ENCODE measurements at regions not wholly inside any gene's neighbourhood (a gene's known extent, or its start where the extent isn't known, plus 50 kb on each side); places are given as distances from the start of the nearest gene placed in this dataset.

GRCh38 chr5:87899208-87899661 is 369.4 kb downstream of the TMEM161B start:
- no peak for DNase-seq (ENCODE audit: low spot score)
- intact Hi-C loops (cut with DNase I) = no loop called here

- intact Hi-C loops (cut with DNase I) = no loop called here
- DNase-seq (ENCODE audit: low spot score) = no peak
Observed at GRCh38 chr5:87898574-87898973, 370.1 kb downstream of the TMEM161B start.

GRCh38 chr5:87888139-87888538 is 380.5 kb downstream of the TMEM161B start:
- intact Hi-C loops (cut with DNase I) = no loop called here
- no peak for DNase-seq (ENCODE audit: low spot score)

GRCh38 chr5:87887247-87887646 is 381.4 kb downstream of the TMEM161B start:
- no peak for DNase-seq (ENCODE audit: low spot score)
- intact Hi-C loops (cut with DNase I) = no loop called here

GRCh38 chr5:87886164-87886563 is 382.5 kb downstream of the TMEM161B start:
- intact Hi-C loops (cut with DNase I) = no loop called here
- DNase-seq (ENCODE audit: low spot score) = no peak

- no peak for DNase-seq (ENCODE audit: low spot score)
- intact Hi-C loops (cut with DNase I) = no loop called here
Observed at GRCh38 chr5:87885758-87886157, 382.9 kb downstream of the TMEM161B start.

- intact Hi-C loops (cut with DNase I) = no loop called here
- no peak for DNase-seq (ENCODE audit: low spot score)
Observed at GRCh38 chr5:87877495-87877894, 391.1 kb downstream of the TMEM161B start.

GRCh38 chr5:87877023-87877422 is 391.6 kb downstream of the TMEM161B start:
- intact Hi-C loops (cut with DNase I) = no loop called here
- no peak for DNase-seq (ENCODE audit: low spot score)

GRCh38 chr5:87876616-87877015 is 392.0 kb downstream of the TMEM161B start:
- DNase-seq (ENCODE audit: low spot score) = no peak
- intact Hi-C loops (cut with DNase I) = no loop called here

GRCh38 chr5:87872986-87873385 is 395.7 kb downstream of the TMEM161B start:
- DNase-seq (ENCODE audit: low spot score) = no peak
- intact Hi-C loops (cut with DNase I) = no loop called here

- DNase-seq (ENCODE audit: low spot score) = no peak
- intact Hi-C loops (cut with DNase I) = no loop called here
Observed at GRCh38 chr5:87868792-87869191, 399.9 kb downstream of the TMEM161B start.

- no peak for DNase-seq (ENCODE audit: low spot score)
- intact Hi-C loops (cut with DNase I) = no loop called here
Observed at GRCh38 chr5:87867281-87867680, 401.4 kb downstream of the TMEM161B start.

GRCh38 chr5:87853541-87853940 is 415.1 kb downstream of the TMEM161B start:
- DNase-seq (ENCODE audit: low spot score) = no peak
- intact Hi-C loops (cut with DNase I) = no loop called here

GRCh38 chr5:87851603-87852002 is 417.0 kb downstream of the TMEM161B start:
- no peak for DNase-seq (ENCODE audit: low spot score)
- intact Hi-C loops (cut with DNase I) = no loop called here

GRCh38 chr5:87850843-87851242 is 417.8 kb downstream of the TMEM161B start:
- intact Hi-C loops (cut with DNase I) = no loop called here
- DNase-seq (ENCODE audit: low spot score) = no peak

- intact Hi-C loops (cut with DNase I) = no loop called here
Observed at GRCh38 chr5:87845734-87846133, 422.9 kb downstream of the TMEM161B start.

GRCh38 chr5:87844866-87845265 is 423.8 kb downstream of the TMEM161B start:
- DNase-seq (ENCODE audit: low spot score) = no peak
- intact Hi-C loops (cut with DNase I) = no loop called here

More at GRCh38 chr5:87845734-87846133, 422.9 kb downstream of the TMEM161B start:
- DNase-seq (ENCODE audit: low spot score) = no peak

- no peak for DNase-seq (ENCODE audit: low spot score)
Observed at GRCh38 chr5:87844449-87844848, 424.2 kb downstream of the TMEM161B start.

GRCh38 chr5:87836696-87837095 is 424.0 kb upstream of the CCNH start:
- intact Hi-C loops (cut with DNase I) = no loop called here
- no peak for DNase-seq (ENCODE audit: low spot score)

More at GRCh38 chr5:87844449-87844848, 424.2 kb downstream of the TMEM161B start:
- intact Hi-C loops (cut with DNase I) = no loop called here

- intact Hi-C loops (cut with DNase I) = no loop called here
- no peak for DNase-seq (ENCODE audit: low spot score)
Observed at GRCh38 chr5:87831499-87831898, 418.8 kb upstream of the CCNH start.

- intact Hi-C loops (cut with DNase I) = no loop called here
Observed at GRCh38 chr5:87829217-87829551, 416.5 kb upstream of the CCNH start.

GRCh38 chr5:87828545-87829216 is 416.0 kb upstream of the CCNH start:
- intact Hi-C loops (cut with DNase I) = no loop called here

More at GRCh38 chr5:87829217-87829551, 416.5 kb upstream of the CCNH start:
- peak; percentile 81 for DNase-seq (ENCODE audit: low spot score)

More at GRCh38 chr5:87828545-87829216, 416.0 kb upstream of the CCNH start:
- no peak for DNase-seq (ENCODE audit: low spot score)

Measured in posterior vena cava (tissue), 2 donors.